Stimulated activated memory B cell treated with anti-CD40 and anti-IgM and Interleukin-4, amounts not matched to agents 10 μg/mL and 1 μg/mL and 100 μg/mL, for 72 hours (primary cell): ENCODE measurements at regions not wholly inside any gene's neighbourhood (a gene's known extent, or its start where the extent isn't known, plus 50 kb on each side); places are given as distances from the start of the nearest gene placed in this dataset.

Experiments
- ATAC-seq: fragments of 150-1000 bp; cut with Tn5 transposase; 2 replicates; pipeline ENCODE4 v1.10.0; 2021
- H3K27ac Mint-ChIP-seq: one replicate; pipeline ENCODE4 v1.8.0; 2022; ENCODE audit warnings: mild to moderate bottlenecking, mixed read lengths
- H3K27me3 Mint-ChIP-seq: one replicate; pipeline ENCODE4 v1.8.0; 2022; ENCODE audit warnings: mixed read lengths
- H3K36me3 Mint-ChIP-seq: one replicate; pipeline ENCODE4 v1.8.0; 2022; ENCODE audit warnings: mixed read lengths
- H3K4me1 Mint-ChIP-seq: one replicate; pipeline ENCODE4 v1.8.0; 2022; ENCODE audit warnings: mixed read lengths
- H3K4me3 Mint-ChIP-seq: one replicate; pipeline ENCODE4 v1.8.0; 2022; ENCODE audit warnings: mild to moderate bottlenecking, moderate library complexity, mixed read lengths
- H3K9me3 Mint-ChIP-seq: one replicate; pipeline ENCODE4 v1.8.0; 2022; ENCODE audit warnings: mixed read lengths

- H3K4me3 Mint-ChIP-seq = no peak overlapping the region
- H3K36me3 Mint-ChIP-seq = no peaks in the 10 kb centered on the region
- no peak overlapping the region for H3K27ac Mint-ChIP-seq
- no peaks in the 10 kb centered on the region for H3K9me3 Mint-ChIP-seq
- no peaks in the 10 kb centered on the region for H3K4me1 Mint-ChIP-seq
- H3K27me3 Mint-ChIP-seq = peaks cover 31% of the 10 kb centered on the region
- ATAC-seq = no peak
Measured at GRCh38 chr12:125299840-125300239, 234.6 kb downstream of the AACS start.

DNA sequence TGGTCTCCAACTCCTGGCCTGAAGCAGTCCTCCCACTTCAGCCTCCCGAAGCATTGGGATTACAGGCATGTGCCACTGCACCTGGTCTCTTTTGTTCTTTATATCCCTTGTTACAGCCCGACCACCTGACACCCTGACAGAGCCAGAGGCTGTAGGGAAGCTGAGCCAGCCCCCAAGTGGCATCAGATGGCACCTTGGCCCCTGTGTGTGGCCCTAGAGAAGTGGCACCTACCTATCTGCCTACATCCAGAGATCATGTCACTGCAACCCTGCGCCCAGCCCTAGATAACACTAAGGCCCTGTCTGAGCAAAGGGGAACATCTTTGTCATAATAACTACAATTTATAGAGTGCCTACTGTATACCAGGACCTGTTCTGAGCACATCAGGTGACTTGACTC, 235.0 kb downstream of the AACS start:
- no peaks in the 10 kb centered on the region for H3K36me3 Mint-ChIP-seq
- H3K27me3 Mint-ChIP-seq = peaks cover 31% of the 10 kb centered on the region
- H3K27ac Mint-ChIP-seq = no peak overlapping the region
- ATAC-seq = no peak
- H3K4me3 Mint-ChIP-seq = no peak overlapping the region
- H3K9me3 Mint-ChIP-seq = no peaks in the 10 kb centered on the region
- H3K4me1 Mint-ChIP-seq = no peaks in the 10 kb centered on the region

- H3K36me3 Mint-ChIP-seq = no peaks in the 10 kb centered on the region
- no peak overlapping the region for H3K27ac Mint-ChIP-seq
- no peaks in the 10 kb centered on the region for H3K4me1 Mint-ChIP-seq
- no peak overlapping the region for H3K4me3 Mint-ChIP-seq
- ATAC-seq = no peak
- H3K27me3 Mint-ChIP-seq = peaks cover 19% of the 10 kb centered on the region
- H3K9me3 Mint-ChIP-seq = no peaks in the 10 kb centered on the region
Measured at GRCh38 chr12:125303337-125303736, 238.1 kb downstream of the AACS start.

GRCh38 chr12:125304029-125304428, 238.8 kb downstream of the AACS start:
- Mint-ChIP-seq H3K4me1 (no peaks in the 10 kb centered on the region), H3K27me3 (peaks cover 16% of the 10 kb centered on the region), H3K4me3 (no peak overlapping the region), H3K36me3 (no peaks in the 10 kb centered on the region), H3K27ac (no peak overlapping the region), H3K9me3 (no peaks in the 10 kb centered on the region)
- no peak for ATAC-seq

- ATAC-seq = no peak
Measured at GRCh38 chr12:125305231-125305630, 240.0 kb downstream of the AACS start.

DNA sequence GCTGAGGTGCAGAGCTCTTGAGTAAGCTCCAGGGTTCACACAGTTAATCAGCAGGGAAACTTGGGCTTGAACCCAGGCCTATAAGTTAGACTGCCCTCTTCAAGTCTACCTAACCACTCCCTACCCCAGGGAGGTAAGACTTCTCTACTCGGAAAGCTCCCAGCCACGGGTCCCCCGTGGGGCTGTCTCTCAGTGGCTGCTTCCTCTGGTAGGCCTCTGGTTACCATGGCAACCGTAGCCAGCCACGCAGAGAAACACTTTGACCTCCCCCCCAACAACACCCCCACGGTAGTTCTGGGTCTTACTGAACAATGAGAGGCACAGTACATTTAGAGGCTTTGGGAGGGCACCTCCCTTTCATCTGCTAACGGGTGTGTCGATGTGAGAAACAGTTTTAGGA, 245.2 kb downstream of the AACS start:
- H3K36me3 Mint-ChIP-seq = no peaks in the 10 kb centered on the region
- no peaks in the 10 kb centered on the region for H3K4me1 Mint-ChIP-seq
- H3K4me3 Mint-ChIP-seq = no peak overlapping the region
- no peak overlapping the region for H3K27ac Mint-ChIP-seq
- ATAC-seq = no peak
- peaks cover 3% of the 10 kb centered on the region for H3K9me3 Mint-ChIP-seq
- H3K27me3 Mint-ChIP-seq = peaks cover 21% of the 10 kb centered on the region

More at GRCh38 chr12:125305231-125305630, 240.0 kb downstream of the AACS start:
- Mint-ChIP-seq H3K4me3 (no peak overlapping the region), H3K27ac (no peak overlapping the region), H3K9me3 (no peaks in the 10 kb centered on the region), H3K36me3 (no peaks in the 10 kb centered on the region), H3K27me3 (peaks cover 4% of the 10 kb centered on the region), H3K4me1 (no peaks in the 10 kb centered on the region)

DNA sequence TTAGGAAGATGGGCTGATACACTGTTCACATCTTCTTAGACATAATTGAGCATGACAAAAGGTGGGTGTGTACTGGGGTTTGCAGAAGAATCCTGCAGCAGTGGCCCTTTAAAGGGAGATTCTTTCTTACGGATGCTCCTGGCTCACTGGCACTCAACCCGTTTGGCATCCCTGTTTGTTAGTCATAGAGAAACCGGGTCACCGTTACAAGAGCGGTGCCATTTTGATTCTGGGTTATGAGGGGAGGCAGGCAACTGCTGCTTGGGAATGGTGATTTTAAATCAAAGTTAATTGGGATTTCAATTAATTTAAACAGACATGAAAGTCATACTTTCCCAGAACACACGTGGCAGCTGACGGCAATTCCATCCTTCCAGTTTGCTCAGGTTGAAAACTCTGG, 245.8 kb downstream of the AACS start:
- Mint-ChIP-seq H3K4me1 (no peaks in the 10 kb centered on the region), H3K27ac (no peak overlapping the region), H3K27me3 (peaks cover 27% of the 10 kb centered on the region), H3K36me3 (no peaks in the 10 kb centered on the region), H3K4me3 (no peak overlapping the region), H3K9me3 (peaks cover 3% of the 10 kb centered on the region)
- ATAC-seq = no peak

DNA sequence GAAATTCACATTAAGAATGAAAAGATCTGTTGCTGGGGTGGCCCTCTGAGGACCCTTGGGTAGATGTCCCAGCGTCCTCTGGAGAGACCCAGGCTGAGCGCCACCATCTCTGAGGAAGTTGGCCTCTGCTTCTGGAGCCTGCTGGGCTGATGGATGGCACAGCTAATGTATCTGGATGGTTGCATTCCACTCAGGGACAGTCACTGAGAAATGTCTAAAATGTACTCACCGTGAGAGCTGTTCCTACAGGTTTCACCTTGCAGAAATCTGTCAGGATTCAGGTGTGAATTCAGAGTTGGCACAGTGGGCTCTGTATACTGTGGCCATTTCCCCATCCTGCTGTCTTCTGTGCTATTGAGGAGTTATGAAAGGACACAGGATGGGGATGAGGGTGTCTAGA, 247.2 kb downstream of the AACS start:
- Mint-ChIP-seq H3K27ac (no peak overlapping the region), H3K4me3 (no peak overlapping the region)

DNA sequence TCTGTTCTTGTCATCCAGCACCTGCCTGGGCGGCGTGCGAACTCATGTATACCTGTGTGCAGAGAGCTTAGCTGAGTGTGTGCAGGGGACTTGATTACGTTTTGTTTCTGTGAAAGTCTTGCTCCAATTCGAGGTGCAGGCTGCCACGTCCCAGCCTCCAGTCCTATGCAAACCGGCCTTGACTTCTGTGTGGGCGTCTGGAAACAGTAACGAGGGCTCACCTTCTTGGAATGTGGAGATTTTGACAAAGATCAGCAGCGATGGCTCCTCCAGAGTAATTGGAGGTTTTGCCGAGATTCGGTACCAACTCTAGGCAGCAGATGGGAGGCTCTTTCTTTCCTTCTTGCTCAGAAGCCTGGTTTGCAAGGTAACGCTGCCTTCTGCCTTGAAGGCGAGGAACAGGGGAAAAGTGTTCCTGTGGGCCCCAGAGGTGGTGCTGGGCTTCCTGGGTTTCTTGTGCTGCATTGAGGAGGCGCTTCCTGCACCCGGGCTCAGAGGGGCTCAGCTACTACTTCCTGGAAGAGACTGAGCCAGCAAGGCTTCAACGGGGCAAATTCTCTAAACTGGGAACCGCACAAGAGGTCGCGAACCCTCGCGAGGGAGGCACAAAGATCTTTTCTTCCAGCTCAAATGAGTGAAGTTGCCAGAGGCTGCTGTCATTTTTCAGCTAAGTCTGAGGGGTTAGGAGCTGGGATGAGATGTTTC, 249.0 kb downstream of the AACS start:
- Mint-ChIP-seq H3K4me1 (no peaks in the 10 kb centered on the region), H3K27me3 (peaks cover 43% of the 10 kb centered on the region), H3K4me3 (no peak overlapping the region), H3K36me3 (no peaks in the 10 kb centered on the region), H3K27ac (no peak overlapping the region), H3K9me3 (peaks cover 3% of the 10 kb centered on the region)
- no peak for ATAC-seq

More for the DNA sequence above, 247.2 kb downstream of the AACS start:
- Mint-ChIP-seq H3K36me3 (no peaks in the 10 kb centered on the region), H3K9me3 (peaks cover 3% of the 10 kb centered on the region), H3K4me1 (no peaks in the 10 kb centered on the region), H3K27me3 (peaks cover 37% of the 10 kb centered on the region)
- no peak for ATAC-seq

DNA sequence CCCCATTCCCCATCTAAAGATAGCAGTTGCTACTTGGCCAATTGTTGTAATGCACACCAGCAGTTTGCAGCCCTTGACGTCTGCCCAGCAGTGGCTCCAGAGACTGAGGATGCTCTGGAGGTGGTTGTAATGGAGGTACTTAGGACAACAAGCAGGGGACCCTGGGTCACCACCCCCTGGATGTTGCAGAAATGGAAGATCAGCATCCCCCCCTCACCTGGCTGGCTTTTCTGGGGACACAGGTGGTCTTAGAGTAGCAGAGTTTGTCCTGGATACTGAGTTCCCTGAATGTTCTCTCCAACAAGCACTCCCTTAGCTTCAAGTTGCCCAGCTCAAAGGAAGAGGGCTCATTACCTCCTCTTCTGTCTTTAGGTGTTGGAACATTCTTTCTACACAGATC, 250.5 kb downstream of the AACS start:
- H3K9me3 Mint-ChIP-seq = peaks cover 3% of the 10 kb centered on the region
- no peak for ATAC-seq
- H3K4me1 Mint-ChIP-seq = no peaks in the 10 kb centered on the region
- no peaks in the 10 kb centered on the region for H3K36me3 Mint-ChIP-seq
- H3K27ac Mint-ChIP-seq = no peak overlapping the region
- peaks cover 43% of the 10 kb centered on the region for H3K27me3 Mint-ChIP-seq
- H3K4me3 Mint-ChIP-seq = no peak overlapping the region

GRCh38 chr12:125320177-125320576, 254.9 kb downstream of the AACS start:
- no peak overlapping the region for H3K4me3 Mint-ChIP-seq
- no peak for ATAC-seq

GRCh38 chr12:125324861-125325490, 259.7 kb downstream of the AACS start:
- Mint-ChIP-seq H3K4me3 (no peak overlapping the region), H3K27ac (no peak overlapping the region), H3K27me3 (peaks cover 42% of the 10 kb centered on the region), H3K9me3 (peaks cover 8% of the 10 kb centered on the region), H3K4me1 (no peaks in the 10 kb centered on the region), H3K36me3 (no peaks in the 10 kb centered on the region)
- no peak for ATAC-seq

More at GRCh38 chr12:125320177-125320576, 254.9 kb downstream of the AACS start:
- no peaks in the 10 kb centered on the region for H3K4me1 Mint-ChIP-seq
- H3K36me3 Mint-ChIP-seq = no peaks in the 10 kb centered on the region
- peaks cover 4% of the 10 kb centered on the region for H3K9me3 Mint-ChIP-seq
- H3K27me3 Mint-ChIP-seq = peaks cover 23% of the 10 kb centered on the region
- H3K27ac Mint-ChIP-seq = no peak overlapping the region

GRCh38 chr12:125329239-125330102, 264.2 kb downstream of the AACS start:
- no peak overlapping the region for H3K4me3 Mint-ChIP-seq
- no peaks in the 10 kb centered on the region for H3K36me3 Mint-ChIP-seq
- H3K9me3 Mint-ChIP-seq = peaks cover 4% of the 10 kb centered on the region
- H3K27me3 Mint-ChIP-seq = peaks cover 65% of the 10 kb centered on the region
- no peak overlapping the region for H3K27ac Mint-ChIP-seq
- ATAC-seq = no peak
- no peaks in the 10 kb centered on the region for H3K4me1 Mint-ChIP-seq

DNA sequence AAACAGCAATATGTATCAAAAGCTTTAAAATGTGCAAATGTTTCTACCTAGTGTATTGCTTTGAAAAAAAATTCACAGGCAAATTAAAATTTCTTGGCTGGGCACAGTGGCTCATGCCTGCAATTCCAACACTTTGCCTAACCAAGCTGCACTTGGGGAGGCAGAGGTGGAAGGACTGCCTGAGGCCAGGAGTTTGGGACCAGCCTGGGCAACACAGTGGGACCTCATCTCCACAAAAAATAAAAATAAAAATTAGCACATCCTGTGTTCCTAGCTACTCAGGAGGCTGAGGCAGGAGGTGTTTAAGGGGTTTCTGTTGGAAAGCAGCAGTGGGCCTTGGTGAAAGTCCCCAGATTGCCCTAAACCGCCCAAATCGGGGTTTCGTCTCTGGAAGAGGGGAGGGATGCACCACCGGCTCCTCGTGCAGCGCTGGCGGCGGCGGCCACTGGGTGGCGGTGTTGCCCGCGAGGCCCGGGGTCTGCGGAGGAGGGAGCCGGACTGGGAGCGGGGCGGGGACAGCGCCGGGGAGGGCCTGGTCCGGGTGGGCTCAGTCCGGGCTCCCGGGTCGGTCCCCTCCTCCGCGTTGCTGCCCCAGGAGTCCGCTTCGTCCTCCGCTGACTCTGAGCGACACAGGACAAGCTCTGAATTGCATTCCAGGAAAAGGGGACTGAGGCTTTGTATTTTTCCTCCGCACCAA, 265.6 kb downstream of the AACS start:
- Mint-ChIP-seq H3K9me3 (peaks cover 4% of the 10 kb centered on the region), H3K36me3 (no peaks in the 10 kb centered on the region), H3K4me3 (no peak overlapping the region), H3K27ac (no peak overlapping the region), H3K4me1 (no peaks in the 10 kb centered on the region), H3K27me3 (peaks cover 64% of the 10 kb centered on the region)
- peak; percentile 74 for ATAC-seq
